Gastroesophageal sphincter (tissue), 4 donors: ENCODE measurements at regions not wholly inside any gene's neighbourhood (a gene's known extent, or its start where the extent isn't known, plus 50 kb on each side); places are given as distances from the start of the nearest gene placed in this dataset.

Experiments
- ATAC-seq: fragments of 150-250 bp; one replicate; pipeline ENCODE4 v1.9.1; 2016; ENCODE audit warnings: mild to moderate bottlenecking, moderate library complexity
- H3K27ac ChIP-seq, 4 donors: fragments of 200-600 bp; sonication (generic) in 3 of 4; 1 replicate in 3 of 4; 2 replicates in 1 of 4; pipeline ENCODE4 v1.5.1; 2016 to 2019
- H3K27me3 ChIP-seq: fragments of 200-600 bp; sonication (generic); one replicate; pipeline ENCODE4 v1.5.1; 2019
- H3K36me3 ChIP-seq, 2 donors: fragments of 200-600 bp; sonication (generic); one replicate each; pipeline ENCODE4 v1.5.1; 2019; ENCODE audit warnings: control low read depth in 1 of 2
- H3K4me1 ChIP-seq, 3 donors: fragments of 200-600 bp; sonication (generic); 1 replicate in 2 of 3; 2 replicates in 1 of 3; pipeline ENCODE4 v1.5.1; 2016 to 2019; ENCODE audit warnings: control low read depth in 2 of 3
- H3K4me3 ChIP-seq, 2 donors: fragments of 200-600 bp; sonication (generic); one replicate each; pipeline ENCODE4 v1.5.1; 2019; ENCODE audit warnings: mild to moderate bottlenecking in 1 of 2, moderate library complexity in 1 of 2
- H3K9me3 ChIP-seq, 3 donors: fragments of 200-600 bp; sonication (generic); one replicate each; pipeline ENCODE4 v1.5.1; 2017 to 2019; ENCODE audit warnings: control low read depth in 2 of 3
- EP300 ChIP-seq: sonication (generic); formaldehyde crosslinking; IDR thresholded peaks from one replicate; pipeline ENCODE4 v1.6.1; 2017; ENCODE audit warnings: antibody characterized with exemption, mild to moderate bottlenecking
- POLR2A ChIP-seq, 2 donors: fragments of 450-650 bp; IDR thresholded peaks; one replicate each; pipeline ENCODE4 v1.6.1; 2017; ENCODE audit warnings: antibody characterized with exemption in 2 of 2, mild to moderate bottlenecking in 2 of 2, moderate library complexity in 1 of 2
- POLR2AphosphoS5 ChIP-seq: sonication (generic); formaldehyde crosslinking; IDR thresholded peaks from one replicate; pipeline ENCODE4 v1.6.1; 2017; ENCODE audit warnings: antibody characterized with exemption
- WGBS, 2 donors: methylation state at CpG; one replicate each; pipeline ENCODE4 v1.1.5; 2018; ENCODE audit warnings: low coverage in 1 of 2; 5-methylcytosine and 5-hydroxymethylcytosine counted together
- TF ChIP-seq, protein P1 (sequence below), 4 experiments: fragments of 200-600 bp in 2 of 4; fragments of 450-650 bp in 2 of 4; sonication (generic) in 1 of 4; IDR thresholded peaks; one replicate each; pipeline ENCODE4 v1.5.1; 2017 to 2019; ENCODE audit warnings: antibody characterized with exemption in 4 of 4, mild to moderate bottlenecking in 2 of 4, moderate library complexity in 2 of 4

DNA sequence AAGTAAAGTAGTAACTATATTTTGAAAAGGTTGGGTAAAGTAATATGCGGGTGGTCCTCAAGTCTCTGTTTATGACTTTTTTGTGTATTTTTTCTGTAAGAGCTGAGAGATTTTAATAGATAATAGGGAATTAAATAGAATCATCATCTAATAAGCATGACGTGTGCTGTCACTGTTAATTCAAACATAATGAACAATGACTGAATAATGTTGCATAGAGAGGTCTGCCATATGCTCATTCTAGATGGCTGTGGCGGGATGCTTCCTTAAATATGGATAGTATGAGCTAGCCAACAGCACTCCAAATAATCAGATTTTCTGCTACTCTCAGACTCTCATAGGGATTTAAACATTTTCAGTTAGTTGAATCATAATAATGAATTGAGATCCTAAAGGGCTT lies 302.8 kb upstream of the RBMS3 start:
- Histone ChIP-seq H3K4me1 (no peaks in the 10 kb centered on the region), H3K9me3 (no peaks in the 10 kb centered on the region), H3K27me3 (no peaks in the 10 kb centered on the region), H3K4me3 (no peak overlapping the region), H3K27ac (no peak overlapping the region), H3K36me3 (no peaks in the 10 kb centered on the region)
- no peak for ATAC-seq
- 59 to 63% methylated on average over 3 of the region's 3 CpGs for WGBS, 2 donors
- TF ChIP-seq EP300, result no peak
- no peak for TF ChIP-seq POLR2AphosphoS5
- TF ChIP-seq, protein P1, sequence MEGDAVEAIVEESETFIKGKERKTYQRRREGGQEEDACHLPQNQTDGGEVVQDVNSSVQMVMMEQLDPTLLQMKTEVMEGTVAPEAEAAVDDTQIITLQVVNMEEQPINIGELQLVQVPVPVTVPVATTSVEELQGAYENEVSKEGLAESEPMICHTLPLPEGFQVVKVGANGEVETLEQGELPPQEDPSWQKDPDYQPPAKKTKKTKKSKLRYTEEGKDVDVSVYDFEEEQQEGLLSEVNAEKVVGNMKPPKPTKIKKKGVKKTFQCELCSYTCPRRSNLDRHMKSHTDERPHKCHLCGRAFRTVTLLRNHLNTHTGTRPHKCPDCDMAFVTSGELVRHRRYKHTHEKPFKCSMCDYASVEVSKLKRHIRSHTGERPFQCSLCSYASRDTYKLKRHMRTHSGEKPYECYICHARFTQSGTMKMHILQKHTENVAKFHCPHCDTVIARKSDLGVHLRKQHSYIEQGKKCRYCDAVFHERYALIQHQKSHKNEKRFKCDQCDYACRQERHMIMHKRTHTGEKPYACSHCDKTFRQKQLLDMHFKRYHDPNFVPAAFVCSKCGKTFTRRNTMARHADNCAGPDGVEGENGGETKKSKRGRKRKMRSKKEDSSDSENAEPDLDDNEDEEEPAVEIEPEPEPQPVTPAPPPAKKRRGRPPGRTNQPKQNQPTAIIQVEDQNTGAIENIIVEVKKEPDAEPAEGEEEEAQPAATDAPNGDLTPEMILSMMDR (IDR thresholded peaks at IDR 0.05), result no peak
- TF ChIP-seq POLR2A (IDR thresholded peaks at IDR 0.05), result no peak

DNA sequence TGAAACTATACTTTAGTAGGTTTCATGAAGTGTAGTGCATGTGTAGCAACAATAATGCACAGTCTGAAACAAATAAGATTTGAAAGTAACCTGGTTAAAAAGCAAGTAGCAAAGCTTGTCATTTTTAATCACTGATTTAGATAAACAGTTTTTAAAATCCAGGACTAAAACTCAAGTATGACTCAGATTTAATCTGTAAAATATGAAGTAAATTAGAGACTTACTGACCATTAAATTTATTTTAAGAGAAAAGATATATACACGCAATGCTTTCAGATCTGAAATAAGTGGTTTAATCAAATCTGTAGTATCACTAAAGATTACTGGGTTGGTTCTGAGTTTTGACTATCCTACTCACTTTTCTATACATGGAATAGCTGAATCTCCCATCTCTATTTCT lies 300.7 kb upstream of the RBMS3 start:
- Histone ChIP-seq H3K9me3 (no peaks in the 10 kb centered on the region), H3K27ac (no peak overlapping the region), H3K4me3 (no peak overlapping the region), H3K36me3 (no peaks in the 10 kb centered on the region), H3K27me3 (no peaks in the 10 kb centered on the region), H3K4me1 (no peaks in the 10 kb centered on the region)
- 77 to 89% methylated on average over 1 of the region's 1 CpG for WGBS, 2 donors
- no peak for TF ChIP-seq EP300
- TF ChIP-seq POLR2A (IDR thresholded peaks at IDR 0.05), result no peak
- TF ChIP-seq, protein P1 (IDR thresholded peaks at IDR 0.05), result no peak
- TF ChIP-seq POLR2AphosphoS5, result no peak
- ATAC-seq, result no peak

DNA sequence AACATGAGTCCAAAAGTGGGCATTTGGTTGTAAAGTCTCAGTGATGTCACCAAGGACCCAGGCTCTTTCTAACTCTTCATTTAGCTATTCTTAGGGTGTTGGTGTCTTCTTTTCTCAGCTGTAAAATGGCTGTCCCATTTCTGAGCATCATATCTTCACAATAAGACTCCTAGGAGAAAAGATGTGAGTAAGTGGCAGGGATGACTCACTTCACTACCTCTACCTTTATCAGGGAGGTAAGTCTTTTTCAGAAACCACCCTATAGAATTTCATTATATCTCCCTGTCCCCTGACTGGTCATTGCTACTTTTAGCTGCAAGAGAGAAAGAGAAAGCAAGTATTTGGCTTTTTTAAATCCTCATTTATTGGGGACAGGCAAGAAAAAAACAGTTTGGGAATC lies 300.2 kb upstream of the RBMS3 start:
- H3K4me3 ChIP-seq, result no peak overlapping the region
- H3K27me3 ChIP-seq, result no peaks in the 10 kb centered on the region
- ATAC-seq, result no peak
- no peak overlapping the region for H3K27ac ChIP-seq
- no peaks in the 10 kb centered on the region for H3K36me3 ChIP-seq
- no peaks in the 10 kb centered on the region for H3K9me3 ChIP-seq
- TF ChIP-seq EP300 (no peak), POLR2A (IDR thresholded peaks at IDR 0.05) (no peak), POLR2AphosphoS5 (no peak)
- TF ChIP-seq, protein P1 (IDR thresholded peaks at IDR 0.05), result no peak
- no peaks in the 10 kb centered on the region for H3K4me1 ChIP-seq

DNA sequence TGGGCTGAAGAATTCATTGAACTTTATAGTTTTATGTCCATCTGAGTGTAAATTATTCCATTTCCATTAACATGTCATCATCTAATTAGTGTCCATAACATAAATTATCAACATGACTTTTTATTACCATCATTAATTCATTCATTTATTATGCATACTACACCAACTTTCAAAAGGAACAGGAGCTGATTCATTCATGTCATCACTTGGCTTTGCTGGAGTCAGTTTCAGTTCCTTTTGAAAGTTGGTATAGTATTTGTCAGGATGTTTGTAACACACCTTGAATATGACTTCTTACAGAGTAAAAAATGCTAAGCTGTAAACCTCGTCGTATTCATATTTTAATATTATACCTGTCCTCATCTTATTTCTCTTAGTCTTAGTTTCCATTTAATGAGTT lies 298.0 kb upstream of the RBMS3 start:
- H3K4me3 ChIP-seq, result no peak overlapping the region
- TF ChIP-seq EP300 (no peak), POLR2A (IDR thresholded peaks at IDR 0.05) (no peak), POLR2AphosphoS5 (no peak)
- TF ChIP-seq, protein P1 (IDR thresholded peaks at IDR 0.05), result no peak
- no peaks in the 10 kb centered on the region for H3K4me1 ChIP-seq
- WGBS, 2 donors, result 85 to 95% methylated on average over 2 of the region's 2 CpGs
- H3K27me3 ChIP-seq, result no peaks in the 10 kb centered on the region
- H3K36me3 ChIP-seq, result no peaks in the 10 kb centered on the region
- H3K9me3 ChIP-seq, result no peaks in the 10 kb centered on the region
- no peak overlapping the region for H3K27ac ChIP-seq
- ATAC-seq, result no peak

DNA sequence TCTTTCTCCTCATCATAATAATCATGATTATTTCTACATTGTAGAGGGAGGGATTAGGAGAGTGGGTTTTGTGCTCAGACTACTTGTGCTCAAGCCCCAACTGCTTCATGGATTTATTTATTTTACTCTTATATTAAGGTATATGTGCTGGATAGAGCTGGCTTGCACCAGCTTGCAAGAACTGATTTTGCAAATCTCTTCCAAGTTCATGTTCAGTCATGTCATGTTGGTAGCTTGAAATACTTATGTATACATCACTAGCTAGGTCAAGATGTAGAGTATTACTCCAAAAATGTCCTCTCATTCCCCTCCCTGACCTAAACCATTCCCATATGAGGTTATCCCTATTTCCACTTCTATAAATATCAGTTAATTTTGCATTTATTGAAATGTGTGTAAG lies 293.9 kb upstream of the RBMS3 start:
- Histone ChIP-seq H3K4me3 (no peak overlapping the region), H3K27ac (no peak overlapping the region), H3K27me3 (no peaks in the 10 kb centered on the region), H3K36me3 (no peaks in the 10 kb centered on the region), H3K9me3 (peaks cover 0 to 6% (median 0%) of the 10 kb centered on the region in 3 donors), H3K4me1 (no peaks in the 10 kb centered on the region)
- no peak for ATAC-seq
- TF ChIP-seq EP300 (no peak), POLR2A (IDR thresholded peaks at IDR 0.05) (no peak), POLR2AphosphoS5 (no peak)
- TF ChIP-seq, protein P1 (IDR thresholded peaks at IDR 0.05), result no peak
